HCT116 (cell line): ENCODE measurements at regions not wholly inside any gene's neighbourhood (a gene's known extent, or its start where the extent isn't known, plus 50 kb on each side); places are given as distances from the start of the nearest gene placed in this dataset.

ENCODE experiments used
- ATAC-seq: fragments of 200-7000 bp; cut with Tn5 transposase; 2 replicates; pipeline ENCODE4 v1.9.1; 2020; ENCODE audit warnings: mild to moderate bottlenecking, moderate library complexity
- BruUV-seq: library from RNA; stranded (reverse); fragments of 400-500 nt; replicated peaks from 2 replicates; lab custom pipeline; 2021; lab: Mats Ljungman, UMichigan
- CTCF ChIA-PET: fragments of 300-600 bp; sonication (Branson Sonifier 250); formaldehyde crosslinking; loops from one replicate; lab custom pipeline; 2021; ENCODE audit warnings: antibody characterized with exemption; lab: Charles Lee
- POLR2A ChIA-PET: fragments of 300-600, 350-600 bp; sonication (Branson Sonifier 250); formaldehyde crosslinking; loops from one replicate; lab custom pipeline; 2021; ENCODE audit warnings: antibody characterized with exemption; lab: Charles Lee
- RAD21 ChIA-PET, 2 experiments: fragments of 300-600 bp; sonication (Branson Sonifier 250); formaldehyde crosslinking; loops; one replicate each; lab custom pipeline; 2023; ENCODE audit warnings: low total read pairs in 2 of 2; ENCODE audit not compliant: uncharacterized antibody in 2 of 2, unreplicated experiment in 2 of 2, low non-redundant PET in 1 of 2; lab: Charles Lee
- DNase-seq: peaks from one replicate; pipeline ENCODE4 v3.0.0-alpha.2; 2010; ENCODE audit warnings: low read depth, low spot score
- H2AFZ ChIP-seq: fragments of 200-600 bp; shearing (Covaris generic), sonication (generic); 2 replicates; pipeline ENCODE4 v1.6.1; 2017; ENCODE audit warnings: low read depth, mixed run types, mixed read lengths, antibody characterized with exemption, low read length; ENCODE audit not compliant: poor library complexity, severe bottlenecking
- H3K27ac ChIP-seq: 2 replicates; pipeline ENCODE4 v1.5.1; 2012; ENCODE audit warnings: low read depth, low read length
- H3K27me3 ChIP-seq: fragments of 200-600 bp; sonication (generic); 2 replicates; pipeline ENCODE4 v1.6.1; 2016; ENCODE audit warnings: mixed run types, low read length, mixed read lengths; ENCODE audit not compliant: insufficient read depth
- H3K36me3 ChIP-seq, 2 experiments: fragments of 200-500 bp in 1 of 2; fragments of 200-600 bp in 1 of 2; sonication (Bioruptor generic) in 1 of 2; sonication (generic) in 1 of 2; 2 replicates each; pipeline versions ENCODE4 v1.5.1 to v1.6.1; 2014 to 2016; ENCODE audit warnings: low read length in 2 of 2, inconsistent platforms in 1 of 2, mixed read lengths in 1 of 2, mixed run types in 1 of 2; ENCODE audit not compliant: insufficient read depth in 2 of 2, control insufficient read depth in 1 of 2
- H3K4me1 ChIP-seq, 2 experiments: fragments of 200-600 bp in 1 of 2; sonication (generic) in 1 of 2; 2 replicates each; pipeline versions ENCODE4 v1.5.1 to v1.6.1; 2012 to 2017; ENCODE audit warnings: low read length in 2 of 2, inconsistent platforms in 1 of 2, mild to moderate bottlenecking in 1 of 2, mixed read lengths in 1 of 2, mixed run types in 1 of 2, moderate library complexity in 1 of 2; ENCODE audit not compliant: insufficient read depth in 2 of 2, control insufficient read depth in 1 of 2
- H3K4me2 ChIP-seq: fragments of 200-600 bp; sonication (generic); 2 replicates; pipeline ENCODE4 v1.6.1; 2017; ENCODE audit warnings: mixed run types, low read length, mixed read lengths
- H3K4me3 ChIP-seq, 2 experiments: fragments of 200-600 bp in 1 of 2; sonication (generic) in 1 of 2; replicated peaks in 1 of 2; 2 replicates each; pipeline ENCODE4 v1.5.1; 2011 to 2016; ENCODE audit warnings: low read length in 2 of 2, control low read depth in 1 of 2, low read depth in 1 of 2, mild to moderate bottlenecking in 1 of 2, mixed read lengths in 1 of 2, mixed run types in 1 of 2
- H3K79me2 ChIP-seq: fragments of 200-600 bp; sonication (generic); 2 replicates; pipeline ENCODE4 v1.6.1; 2017; ENCODE audit warnings: mild to moderate bottlenecking, mixed run types, low read length, moderate library complexity, mixed read lengths; ENCODE audit not compliant: insufficient read depth
- H3K9ac ChIP-seq: fragments of 200-600 bp; sonication (generic); 2 replicates; pipeline ENCODE4 v1.6.1; 2016; ENCODE audit warnings: low read length, mixed read lengths
- H3K9me2 ChIP-seq: fragments of 200-600 bp; sonication (generic), shearing (Covaris generic); 2 replicates; pipeline ENCODE4 v1.6.1; 2017; ENCODE audit warnings: mixed run types, mild to moderate bottlenecking, moderate library complexity; ENCODE audit not compliant: insufficient read depth
- H3K9me3 ChIP-seq, 2 experiments: fragments of 200-500 bp in 1 of 2; fragments of 200-600 bp in 1 of 2; sonication (Bioruptor generic) in 1 of 2; sonication (generic) in 1 of 2; 2 replicates each; pipeline ENCODE4 v1.6.1; 2014 to 2017; ENCODE audit warnings: low read length in 2 of 2, mixed read lengths in 2 of 2, inconsistent platforms in 1 of 2, low read depth in 1 of 2, mild to moderate bottlenecking in 1 of 2, mixed run types in 1 of 2, moderate library complexity in 1 of 2; ENCODE audit not compliant: control insufficient read depth in 1 of 2, insufficient read depth in 1 of 2
- H4K20me1 ChIP-seq: fragments of 200-600 bp; sonication (generic), shearing (Covaris generic); 2 replicates; pipeline ENCODE4 v1.6.1; 2017; ENCODE audit warnings: mixed run types, mild to moderate bottlenecking, moderate library complexity; ENCODE audit not compliant: insufficient read depth
- ATF3 ChIP-seq: IDR thresholded peaks from 2 replicates; pipeline ENCODE4 v1.6.1; 2012
- CBX3 ChIP-seq: IDR thresholded peaks from 2 replicates; pipeline ENCODE4 v1.6.1; 2012; ENCODE audit warnings: low read depth
- CEBPB ChIP-seq: IDR thresholded peaks from 2 replicates; pipeline ENCODE4 v1.6.1; 2012; ENCODE audit warnings: low read depth
- EZH2phosphoT487 ChIP-seq: fragments of 200-600 bp; IDR thresholded peaks from 2 replicates; pipeline ENCODE4 v1.6.1; 2018; ENCODE audit warnings: antibody characterized with exemption, borderline replicate concordance
- FOSL1 ChIP-seq: IDR thresholded peaks from 2 replicates; pipeline ENCODE4 v1.6.1; 2012; ENCODE audit warnings: low read depth
- JUND ChIP-seq: IDR thresholded peaks from 2 replicates; pipeline ENCODE4 v1.6.1; 2012
- POLR2AphosphoS5 ChIP-seq: IDR thresholded peaks from 2 replicates; pipeline ENCODE4 v1.6.1; 2011; ENCODE audit warnings: mild to moderate bottlenecking, low read depth, low read length, moderate library complexity
- RAD21 ChIP-seq: IDR thresholded peaks from 2 replicates; pipeline ENCODE4 v1.6.1; 2012; ENCODE audit warnings: low read depth, mild to moderate bottlenecking
- SP1 ChIP-seq: IDR thresholded peaks from 2 replicates; pipeline ENCODE4 v1.6.1; 2012; ENCODE audit warnings: low read depth
- SRF ChIP-seq: IDR thresholded peaks from 2 replicates; pipeline ENCODE4 v1.6.1; 2012; ENCODE audit warnings: low read depth
- TCF7L2 ChIP-seq: IDR thresholded peaks from 2 replicates; pipeline ENCODE4 v1.7.0; 2011; ENCODE audit warnings: borderline replicate concordance, inconsistent platforms; ENCODE audit not compliant: insufficient read depth, insufficient read length; ENCODE audit errors: extremely low read depth
- YY1 ChIP-seq: IDR thresholded peaks from 2 replicates; pipeline ENCODE4 v1.6.1; 2011; ENCODE audit warnings: low read length, low read depth, moderate library complexity, mild to moderate bottlenecking; ENCODE audit not compliant: insufficient replicate concordance; ENCODE audit errors: extremely low read depth
- ZFX ChIP-seq: fragments of 450-650 bp; IDR thresholded peaks from 2 replicates; pipeline ENCODE4 v1.6.1; 2017
- ZNF274 ChIP-seq: fragments of 200-500 bp; sonication (Bioruptor generic); IDR thresholded peaks from 2 replicates; pipeline ENCODE4 v1.6.1; 2014; ENCODE audit warnings: mild to moderate bottlenecking, low read depth, low read length, inconsistent platforms
- intact Hi-C: fragments of 100-400 bp; cut with micrococcal nuclease; formaldehyde crosslinking; loops from 2 replicates; pipeline ENCODE4 v1.10.0; 2022

DNA sequence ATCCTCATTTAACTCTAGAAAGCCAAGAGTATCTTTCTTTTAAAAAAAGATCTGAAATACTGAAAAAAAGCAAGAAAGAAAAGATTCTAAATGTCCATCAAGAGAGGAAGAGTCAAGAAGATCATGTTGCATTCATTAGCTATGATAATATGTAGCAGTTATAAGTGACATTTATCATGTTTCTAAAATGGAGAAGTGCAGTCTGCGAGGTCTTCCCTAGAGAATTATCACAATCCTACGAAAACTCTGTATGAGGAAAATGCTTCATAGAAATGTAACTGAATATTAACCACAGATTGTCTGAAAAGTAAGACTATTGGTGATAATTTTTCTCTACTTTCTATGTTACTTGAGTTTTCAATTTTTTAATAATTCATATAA lies 77.4 kb upstream of the USP47 start:
- Histone ChIP-seq H3K4me3 (no peak overlapping the region), H3K79me2 (no peaks in the 10 kb centered on the region), H3K9ac (no peak overlapping the region), H3K27me3 (no peaks in the 10 kb centered on the region), H3K9me3 (no peaks in the 10 kb centered on the region), H3K4me2 (no peak overlapping the region), H3K36me3 (no peaks in the 10 kb centered on the region), H4K20me1 (no peaks in the 10 kb centered on the region), H3K9me2 (no peaks in the 10 kb centered on the region), H3K27ac (no peak overlapping the region), H3K4me1 (no peaks in the 10 kb centered on the region), H2AFZ (no peak overlapping the region)
- no TSS peak for BruUV-seq
- POLR2A ChIA-PET = no interaction called here
- ATAC-seq = no peak
- TF ChIP-seq YY1 (no peak), TCF7L2 (no peak), SP1 (no peak), RAD21 (no peak), CEBPB (no peak), FOSL1 (no peak), POLR2AphosphoS5 (no peak), EZH2phosphoT487 (no peak), ATF3 (no peak), SRF (no peak), CBX3 (no peak)
- DNase-seq = no peak
- intact Hi-C loops = no loop called here
- RAD21 ChIA-PET = no interaction called here
- CTCF ChIA-PET = no interaction called here

GRCh38 chr11:11763796-11764422 lies 77.9 kb upstream of the USP47 start:
- no peaks in the 10 kb centered on the region for H3K4me1 ChIP-seq
- no peaks in the 10 kb centered on the region for H4K20me1 ChIP-seq
- H3K4me2 ChIP-seq = no peak overlapping the region
- ATAC-seq (no peak), DNase-seq (no peak)
- H3K27ac ChIP-seq = no peak overlapping the region
- H3K9me3 ChIP-seq = no peaks in the 10 kb centered on the region
- no peak for TF ChIP-seq ZNF274
- TF ChIP-seq ZFX = no peak
- TF ChIP-seq JUND = no peak
- no peak for TF ChIP-seq POLR2AphosphoS5
- no peak for TF ChIP-seq CBX3
- TF ChIP-seq FOSL1 = no peak
- no peak overlapping the region for H3K4me3 ChIP-seq
- H3K9me2 ChIP-seq = no peaks in the 10 kb centered on the region
- no peaks in the 10 kb centered on the region for H3K36me3 ChIP-seq
- POLR2A ChIA-PET = no interaction called here
- BruUV-seq = no TSS peak
- intact Hi-C loops = no loop called here
- CTCF ChIA-PET = no interaction called here
- no peak overlapping the region for H3K9ac ChIP-seq
- H3K27me3 ChIP-seq = no peaks in the 10 kb centered on the region
- RAD21 ChIA-PET = no interaction called here
- H3K79me2 ChIP-seq = no peaks in the 10 kb centered on the region
- H2AFZ ChIP-seq = no peak overlapping the region
